ENCODE measurements at regions not wholly inside any gene's neighbourhood (a gene's known extent, or its start where the extent isn't known, plus 50 kb on each side); places are given as distances from the start of the nearest gene placed in this dataset.

DNA sequence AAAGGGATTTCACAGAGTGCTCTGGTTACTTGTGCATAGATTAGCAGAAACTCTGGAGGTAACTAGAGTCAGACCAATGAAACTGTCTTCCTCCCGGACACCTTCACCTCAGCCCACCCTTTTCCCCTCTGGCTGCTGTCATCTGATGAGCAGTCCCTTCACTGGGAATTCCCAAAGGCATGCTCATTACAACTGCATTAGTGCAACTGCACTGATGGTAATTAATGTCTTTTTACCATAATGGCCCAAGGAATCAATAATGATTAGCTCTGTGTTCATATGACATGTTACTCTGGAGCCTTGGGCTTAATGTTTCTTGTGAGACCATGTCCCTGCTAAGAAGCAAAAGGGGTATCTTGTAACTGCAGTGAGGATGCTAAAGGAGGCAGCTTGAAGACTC, 304.5 kb downstream of the GRIN2B start:
- Histone ChIP-seq H3K79me2 (ENCODE audit: control insufficient read depth, insufficient read depth, low read length) (no peaks in the 10 kb centered on the region), H2AK5ac (ENCODE audit: low read length) (no peak overlapping the region), H3K4me1 (ENCODE audit: control insufficient read depth, low read depth, low read length) (no peaks in the 10 kb centered on the region), H2BK15ac (replicated peaks; ENCODE audit: low read depth) (no peak overlapping the region), H3K4ac (ENCODE audit: low read depth, low read length) (no peak overlapping the region), H3K18ac (ENCODE audit: low read length) (no peak overlapping the region), H3K4me2 (ENCODE audit: low read length) (no peak overlapping the region), H4K5ac (ENCODE audit: low read length) (no peak overlapping the region), H3K27me3 (ENCODE audit: insufficient read depth, low read length, poor library complexity) (no peaks in the 10 kb centered on the region), H2BK5ac (ENCODE audit: low read length) (no peak overlapping the region), H3K27ac (ENCODE audit: low read depth, low read length) (no peak overlapping the region), H3K4me3 (ENCODE audit: low read length) (no peak overlapping the region), H3K9ac (ENCODE audit: low read length) (no peak overlapping the region), H4K8ac (ENCODE audit: low read depth, low read length) (no peak overlapping the region), H3K79me1 (ENCODE audit: low read length) (no peaks in the 10 kb centered on the region), H3K36me3 (ENCODE audit: control insufficient read depth, insufficient read depth, low read length) (no peaks in the 10 kb centered on the region), H3K23ac (ENCODE audit: low read length) (no peak overlapping the region), H3K56ac (ENCODE audit: low read length) (no peak overlapping the region), H2BK120ac (ENCODE audit: low read depth, low read length) (no peak overlapping the region)
- no peak for DNase-seq
- WGBS (ENCODE audit: extremely low coverage, insufficient coverage, low lambda C conversion rate) = no CpG with 5 or more reads among the region's 1 CpG

DNA sequence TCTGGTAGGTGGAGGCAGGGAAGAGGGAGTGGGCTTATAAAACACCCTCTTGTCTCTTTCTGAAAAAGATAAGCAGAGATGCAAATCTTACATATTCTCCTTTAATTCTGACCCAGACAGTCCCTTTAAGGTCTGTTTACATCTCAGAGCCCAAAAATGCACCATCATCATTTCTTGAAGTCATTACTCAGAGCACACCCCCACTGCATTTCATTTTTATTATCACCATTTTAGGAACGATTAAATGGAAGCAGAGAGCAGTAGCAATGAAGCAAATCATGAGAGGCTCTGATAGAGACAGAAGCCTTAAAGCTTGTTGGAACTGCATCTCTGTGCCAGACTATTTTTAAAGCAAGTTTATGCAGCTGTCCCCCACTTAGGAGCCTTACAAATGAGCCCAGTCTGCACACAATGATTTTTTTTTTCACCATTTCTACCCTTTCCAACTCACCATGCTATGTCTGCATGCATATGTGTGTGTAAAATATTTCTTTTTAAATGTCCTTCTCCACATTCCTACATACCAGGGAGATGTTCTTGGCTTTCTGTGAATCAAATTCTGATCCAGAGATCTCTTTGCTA, 311.0 kb downstream of the GRIN2B start:
- no peak overlapping the region for H2AK5ac ChIP-seq (ENCODE audit: low read length)
- H4K8ac ChIP-seq (ENCODE audit: low read depth, low read length) = no peak overlapping the region
- no peak overlapping the region for H2BK5ac ChIP-seq (ENCODE audit: low read length)
- H3K4me2 ChIP-seq (ENCODE audit: low read length) = no peak overlapping the region
- H3K56ac ChIP-seq (ENCODE audit: low read length) = no peak overlapping the region
- H2BK15ac ChIP-seq (replicated peaks; ENCODE audit: low read depth) = no peak overlapping the region
- no peaks in the 10 kb centered on the region for H3K36me3 ChIP-seq (ENCODE audit: control insufficient read depth, insufficient read depth, low read length)
- WGBS (ENCODE audit: extremely low coverage, insufficient coverage, low lambda C conversion rate) = no CpG with 5 or more reads among the region's 1 CpG
- no peaks in the 10 kb centered on the region for H3K4me1 ChIP-seq (ENCODE audit: control insufficient read depth, low read depth, low read length)
- no peak overlapping the region for H3K4me3 ChIP-seq (ENCODE audit: low read length)
- no peak overlapping the region for H3K9ac ChIP-seq (ENCODE audit: low read length)
- H3K4ac ChIP-seq (ENCODE audit: low read depth, low read length) = no peak overlapping the region
- no peak overlapping the region for H3K23ac ChIP-seq (ENCODE audit: low read length)
- no peaks in the 10 kb centered on the region for H3K27me3 ChIP-seq (ENCODE audit: insufficient read depth, low read length, poor library complexity)
- DNase-seq = no peak
- H3K18ac ChIP-seq (ENCODE audit: low read length) = no peak overlapping the region
- no peak overlapping the region for H3K27ac ChIP-seq (ENCODE audit: low read depth, low read length)
- no peak overlapping the region for H4K5ac ChIP-seq (ENCODE audit: low read length)
- H3K79me2 ChIP-seq (ENCODE audit: control insufficient read depth, insufficient read depth, low read length) = no peaks in the 10 kb centered on the region
- H3K79me1 ChIP-seq (ENCODE audit: low read length) = no peaks in the 10 kb centered on the region
- no peak overlapping the region for H2BK120ac ChIP-seq (ENCODE audit: low read depth, low read length)

DNA sequence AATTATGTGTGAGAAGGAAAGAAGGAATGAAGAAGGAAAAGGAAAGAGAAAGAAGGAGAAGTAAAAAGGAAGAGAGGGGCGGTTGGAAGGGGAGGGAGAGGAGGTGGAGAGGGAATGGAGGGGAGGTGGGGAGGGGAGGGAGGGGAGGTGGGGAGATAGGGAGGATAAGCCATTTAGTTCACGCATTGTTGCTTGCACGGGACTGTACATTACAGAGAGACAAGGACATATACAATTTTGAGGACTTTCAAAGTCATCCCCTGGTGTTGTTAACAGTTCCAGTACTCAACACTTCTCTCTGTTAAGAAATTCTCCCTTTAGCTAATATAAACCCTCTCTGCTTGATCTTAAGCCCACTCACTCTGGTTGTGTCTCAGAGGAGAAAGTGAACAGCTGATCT, 312.5 kb downstream of the GRIN2B start:
- Histone ChIP-seq H2BK120ac (ENCODE audit: low read depth, low read length) (no peak overlapping the region), H2BK5ac (ENCODE audit: low read length) (no peak overlapping the region), H3K36me3 (ENCODE audit: control insufficient read depth, insufficient read depth, low read length) (no peaks in the 10 kb centered on the region), H3K18ac (ENCODE audit: low read length) (no peak overlapping the region), H3K79me1 (ENCODE audit: low read length) (no peaks in the 10 kb centered on the region), H3K23ac (ENCODE audit: low read length) (no peak overlapping the region), H3K9ac (ENCODE audit: low read length) (no peak overlapping the region), H3K4me3 (ENCODE audit: low read length) (no peak overlapping the region), H3K27me3 (ENCODE audit: insufficient read depth, low read length, poor library complexity) (no peaks in the 10 kb centered on the region), H3K4me1 (ENCODE audit: control insufficient read depth, low read depth, low read length) (no peaks in the 10 kb centered on the region), H4K5ac (ENCODE audit: low read length) (no peak overlapping the region), H3K4ac (ENCODE audit: low read depth, low read length) (no peak overlapping the region), H3K27ac (ENCODE audit: low read depth, low read length) (no peak overlapping the region), H2AK5ac (ENCODE audit: low read length) (no peak overlapping the region), H3K56ac (ENCODE audit: low read length) (no peak overlapping the region), H4K8ac (ENCODE audit: low read depth, low read length) (no peak overlapping the region), H3K4me2 (ENCODE audit: low read length) (no peak overlapping the region), H3K79me2 (ENCODE audit: control insufficient read depth, insufficient read depth, low read length) (no peaks in the 10 kb centered on the region), H2BK15ac (replicated peaks; ENCODE audit: low read depth) (no peak overlapping the region)
- WGBS (ENCODE audit: extremely low coverage, insufficient coverage, low lambda C conversion rate) = 100% methylated on average over 1 of the region's 3 CpGs
- DNase-seq = no peak

DNA sequence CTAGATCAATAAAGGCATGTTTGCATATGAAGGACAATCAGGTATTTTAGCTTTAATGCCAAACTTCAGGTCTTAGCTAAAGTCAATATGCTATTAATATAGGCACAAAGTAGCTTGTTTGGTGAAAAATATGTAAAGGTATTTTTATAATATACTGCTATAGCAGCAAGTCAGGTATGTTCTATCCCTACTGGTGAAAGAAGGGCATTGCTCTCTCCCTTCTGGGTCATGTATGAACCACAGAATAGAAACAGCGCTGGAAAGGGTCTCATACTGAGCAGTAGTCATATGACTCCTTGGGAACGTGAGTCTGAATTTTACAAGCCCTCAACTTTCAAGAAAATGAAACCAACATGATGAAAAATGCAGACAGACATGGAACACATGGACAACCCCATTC, 314.6 kb downstream of the GRIN2B start:
- no peak overlapping the region for H2AK5ac ChIP-seq (ENCODE audit: low read length)
- no peak overlapping the region for H3K27ac ChIP-seq (ENCODE audit: low read depth, low read length)
- no peak overlapping the region for H3K4ac ChIP-seq (ENCODE audit: low read depth, low read length)
- no peaks in the 10 kb centered on the region for H3K79me2 ChIP-seq (ENCODE audit: control insufficient read depth, insufficient read depth, low read length)
- H3K4me2 ChIP-seq (ENCODE audit: low read length) = no peak overlapping the region
- H3K4me1 ChIP-seq (ENCODE audit: control insufficient read depth, low read depth, low read length) = no peaks in the 10 kb centered on the region
- peak; percentile 1 for DNase-seq
- H4K5ac ChIP-seq (ENCODE audit: low read length) = no peak overlapping the region
- no peak overlapping the region for H3K9ac ChIP-seq (ENCODE audit: low read length)
- H3K27me3 ChIP-seq (ENCODE audit: insufficient read depth, low read length, poor library complexity) = no peaks in the 10 kb centered on the region
- no peak overlapping the region for H2BK120ac ChIP-seq (ENCODE audit: low read depth, low read length)
- no peaks in the 10 kb centered on the region for H3K36me3 ChIP-seq (ENCODE audit: control insufficient read depth, insufficient read depth, low read length)
- H4K8ac ChIP-seq (ENCODE audit: low read depth, low read length) = no peak overlapping the region
- no CpG with 5 or more reads among the region's 2 CpGs for WGBS (ENCODE audit: extremely low coverage, insufficient coverage, low lambda C conversion rate)
- no peak overlapping the region for H2BK15ac ChIP-seq (replicated peaks; ENCODE audit: low read depth)
- no peak overlapping the region for H3K23ac ChIP-seq (ENCODE audit: low read length)
- H2BK5ac ChIP-seq (ENCODE audit: low read length) = no peak overlapping the region
- H3K4me3 ChIP-seq (ENCODE audit: low read length) = no peak overlapping the region
- no peaks in the 10 kb centered on the region for H3K79me1 ChIP-seq (ENCODE audit: low read length)
- no peak overlapping the region for H3K18ac ChIP-seq (ENCODE audit: low read length)
- no peak overlapping the region for H3K56ac ChIP-seq (ENCODE audit: low read length)

DNA sequence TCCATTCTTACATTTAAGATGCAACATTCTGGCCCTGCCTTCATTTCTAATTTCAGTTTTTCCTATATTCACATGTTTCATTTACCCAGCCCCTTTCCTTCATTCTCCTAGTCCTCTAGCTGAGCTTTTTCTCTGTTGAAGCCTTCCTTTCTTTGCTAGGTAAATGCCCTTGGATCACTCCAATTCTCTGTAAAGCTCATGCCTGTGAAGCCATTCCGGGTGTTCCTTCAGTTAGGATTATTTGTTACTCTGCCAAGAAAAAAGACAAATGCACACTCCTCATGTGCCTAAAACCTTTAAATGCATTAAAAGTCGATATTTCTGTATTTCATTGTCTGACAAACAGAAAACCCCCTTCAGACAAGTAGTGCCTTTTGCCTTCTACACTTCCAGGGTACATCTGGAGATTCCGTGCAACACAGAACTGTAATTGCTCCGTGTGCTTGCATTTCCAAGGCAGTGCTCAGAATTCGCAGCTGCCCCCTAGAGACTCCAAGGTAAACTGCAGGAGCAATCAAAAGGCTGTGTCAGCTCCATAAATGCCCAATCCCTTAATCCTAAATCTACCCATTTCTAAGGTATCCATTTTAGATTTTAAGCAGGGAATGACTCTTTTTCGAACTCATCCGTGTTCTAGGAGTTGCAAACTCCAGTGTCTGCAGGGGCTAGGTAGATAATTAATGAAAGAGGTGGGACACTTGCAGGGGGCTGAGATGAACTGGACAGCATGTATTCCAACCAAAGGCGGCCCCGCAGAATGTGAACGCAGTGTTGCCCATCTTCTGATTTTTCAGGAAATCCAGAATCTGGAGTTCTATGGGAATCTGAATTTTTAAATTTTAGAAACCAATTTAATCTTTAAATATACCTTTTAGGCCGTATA, 320.2 kb downstream of the GRIN2B start:
- Histone ChIP-seq H3K9ac (ENCODE audit: low read length) (no peak overlapping the region), H2BK120ac (ENCODE audit: low read depth, low read length) (no peak overlapping the region), H3K27me3 (ENCODE audit: insufficient read depth, low read length, poor library complexity) (no peaks in the 10 kb centered on the region), H3K36me3 (ENCODE audit: control insufficient read depth, insufficient read depth, low read length) (no peaks in the 10 kb centered on the region), H3K18ac (ENCODE audit: low read length) (no peak overlapping the region), H3K4me1 (ENCODE audit: control insufficient read depth, low read depth, low read length) (no peaks in the 10 kb centered on the region), H3K4ac (ENCODE audit: low read depth, low read length) (no peak overlapping the region), H4K8ac (ENCODE audit: low read depth, low read length) (no peak overlapping the region), H3K4me2 (ENCODE audit: low read length) (no peak overlapping the region), H3K79me1 (ENCODE audit: low read length) (no peaks in the 10 kb centered on the region), H2BK5ac (ENCODE audit: low read length) (no peak overlapping the region), H3K79me2 (ENCODE audit: control insufficient read depth, insufficient read depth, low read length) (no peaks in the 10 kb centered on the region), H3K23ac (ENCODE audit: low read length) (no peak overlapping the region), H4K5ac (ENCODE audit: low read length) (no peak overlapping the region), H3K56ac (ENCODE audit: low read length) (no peak overlapping the region), H2BK15ac (replicated peaks; ENCODE audit: low read depth) (no peak overlapping the region), H3K4me3 (ENCODE audit: low read length) (no peak overlapping the region), H2AK5ac (ENCODE audit: low read length) (no peak overlapping the region), H3K27ac (ENCODE audit: low read depth, low read length) (no peak overlapping the region)
- WGBS (ENCODE audit: extremely low coverage, insufficient coverage, low lambda C conversion rate) = no CpG with 5 or more reads among the region's 11 CpGs
- DNase-seq = peak; percentile 74
